ENCODE measurements at regions not wholly inside any gene's neighbourhood (a gene's known extent, or its start where the extent isn't known, plus 50 kb on each side); places are given as distances from the start of the nearest gene placed in this dataset.

DNA sequence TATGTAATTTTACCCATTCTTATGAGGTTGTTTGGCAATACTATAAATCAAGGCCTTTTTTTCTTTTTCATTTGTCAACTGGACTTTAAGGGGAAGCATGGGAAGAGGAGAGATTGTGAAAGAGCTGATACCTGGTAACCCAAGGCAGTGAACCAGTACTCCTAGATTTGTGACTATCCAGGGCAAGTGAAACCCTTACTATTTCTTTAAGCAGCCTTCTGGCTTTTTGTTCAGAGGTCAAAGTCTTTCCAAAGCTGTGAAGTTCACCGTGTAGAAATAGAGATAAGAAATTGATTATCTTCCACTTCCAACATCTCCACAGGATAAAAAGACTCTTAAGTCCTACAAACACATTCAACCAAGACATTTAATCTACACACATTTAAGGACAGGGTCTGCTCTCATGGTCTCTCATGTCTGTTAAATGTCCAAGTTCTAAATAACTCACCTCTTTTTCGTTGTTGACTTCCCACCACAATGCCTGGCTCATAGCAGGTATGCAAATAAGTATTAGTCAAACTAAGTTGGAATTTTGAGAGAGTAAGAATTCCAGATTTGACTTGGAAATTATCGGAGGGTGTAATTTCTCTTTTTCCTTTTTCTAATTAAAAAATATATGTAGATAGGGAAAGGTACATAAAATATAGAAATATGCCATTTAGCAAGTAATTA is 485.8 kb downstream of the STK39 start:
- no peaks in the 10 kb centered on the region for H3K36me3 ChIP-seq
- no peak overlapping the region for H3K4me3 ChIP-seq
- H3K27ac ChIP-seq (replicated peaks), result no peak overlapping the region
- no peaks in the 10 kb centered on the region for H3K27me3 ChIP-seq (ENCODE audit: low read depth)
- peaks cover 8% of the 10 kb centered on the region for H3K9me3 ChIP-seq (replicated peaks)
- H3K4me1 ChIP-seq, result no peaks in the 10 kb centered on the region
- intact Hi-C loops (cut with micrococcal nuclease), result no loop called here
- TF ChIP-seq, protein P1, sequence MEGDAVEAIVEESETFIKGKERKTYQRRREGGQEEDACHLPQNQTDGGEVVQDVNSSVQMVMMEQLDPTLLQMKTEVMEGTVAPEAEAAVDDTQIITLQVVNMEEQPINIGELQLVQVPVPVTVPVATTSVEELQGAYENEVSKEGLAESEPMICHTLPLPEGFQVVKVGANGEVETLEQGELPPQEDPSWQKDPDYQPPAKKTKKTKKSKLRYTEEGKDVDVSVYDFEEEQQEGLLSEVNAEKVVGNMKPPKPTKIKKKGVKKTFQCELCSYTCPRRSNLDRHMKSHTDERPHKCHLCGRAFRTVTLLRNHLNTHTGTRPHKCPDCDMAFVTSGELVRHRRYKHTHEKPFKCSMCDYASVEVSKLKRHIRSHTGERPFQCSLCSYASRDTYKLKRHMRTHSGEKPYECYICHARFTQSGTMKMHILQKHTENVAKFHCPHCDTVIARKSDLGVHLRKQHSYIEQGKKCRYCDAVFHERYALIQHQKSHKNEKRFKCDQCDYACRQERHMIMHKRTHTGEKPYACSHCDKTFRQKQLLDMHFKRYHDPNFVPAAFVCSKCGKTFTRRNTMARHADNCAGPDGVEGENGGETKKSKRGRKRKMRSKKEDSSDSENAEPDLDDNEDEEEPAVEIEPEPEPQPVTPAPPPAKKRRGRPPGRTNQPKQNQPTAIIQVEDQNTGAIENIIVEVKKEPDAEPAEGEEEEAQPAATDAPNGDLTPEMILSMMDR (IDR thresholded peaks at IDR 0.05; ENCODE audit: borderline replicate concordance), result no peak
- no peak for DNase-seq

DNA sequence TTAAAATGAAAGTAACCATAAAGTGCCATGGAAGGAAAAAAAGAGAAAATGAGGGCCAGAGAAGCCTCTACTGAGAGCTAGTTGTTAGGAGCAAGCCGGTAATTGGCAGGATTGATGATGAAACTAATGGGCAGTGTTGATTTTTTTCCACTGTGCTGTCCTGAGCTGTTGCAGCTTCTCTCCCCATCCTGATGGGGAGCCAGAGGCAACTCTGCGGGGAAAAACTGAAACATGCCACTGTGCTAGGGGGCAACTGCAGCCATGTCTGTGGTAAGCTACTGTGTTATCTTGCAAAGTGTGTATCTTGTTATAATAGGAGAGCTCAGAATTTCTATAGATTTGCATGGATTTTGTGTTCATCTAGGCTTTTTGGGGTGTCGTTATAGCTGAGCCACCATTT is 487.9 kb downstream of the STK39 start:
- no peaks in the 10 kb centered on the region for H3K36me3 ChIP-seq
- TF ChIP-seq, protein P1 (IDR thresholded peaks at IDR 0.05; ENCODE audit: borderline replicate concordance), result no peak
- H3K27me3 ChIP-seq (ENCODE audit: low read depth), result peaks cover 5% of the 10 kb centered on the region
- DNase-seq, result no peak
- no peak overlapping the region for H3K4me3 ChIP-seq
- H3K9me3 ChIP-seq (replicated peaks), result no peaks in the 10 kb centered on the region
- H3K4me1 ChIP-seq, result no peaks in the 10 kb centered on the region
- no peak overlapping the region for H3K27ac ChIP-seq (replicated peaks)
- intact Hi-C loops (cut with micrococcal nuclease), result no loop called here

DNA sequence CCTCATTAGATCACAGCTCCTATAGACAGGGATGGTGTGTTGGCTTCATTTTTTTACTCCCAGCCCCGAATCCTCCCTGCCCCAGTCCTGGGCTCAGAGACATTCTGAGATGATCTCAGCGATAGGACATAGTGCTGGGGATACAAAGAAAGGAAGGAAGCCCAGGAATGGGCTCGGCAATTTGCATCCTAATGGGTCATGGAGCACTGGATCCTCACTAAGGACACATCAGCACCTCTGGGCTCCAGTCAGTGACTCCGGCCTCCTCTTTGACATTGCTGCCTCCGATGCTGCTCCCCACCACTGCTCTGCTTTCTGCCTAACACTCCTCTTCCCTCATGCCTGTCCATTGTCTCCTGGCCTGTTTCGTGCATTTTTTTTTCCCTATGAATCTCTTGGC is 489.1 kb downstream of the STK39 start:
- TF ChIP-seq, protein P1 (IDR thresholded peaks at IDR 0.05; ENCODE audit: borderline replicate concordance), result no peak

DNA sequence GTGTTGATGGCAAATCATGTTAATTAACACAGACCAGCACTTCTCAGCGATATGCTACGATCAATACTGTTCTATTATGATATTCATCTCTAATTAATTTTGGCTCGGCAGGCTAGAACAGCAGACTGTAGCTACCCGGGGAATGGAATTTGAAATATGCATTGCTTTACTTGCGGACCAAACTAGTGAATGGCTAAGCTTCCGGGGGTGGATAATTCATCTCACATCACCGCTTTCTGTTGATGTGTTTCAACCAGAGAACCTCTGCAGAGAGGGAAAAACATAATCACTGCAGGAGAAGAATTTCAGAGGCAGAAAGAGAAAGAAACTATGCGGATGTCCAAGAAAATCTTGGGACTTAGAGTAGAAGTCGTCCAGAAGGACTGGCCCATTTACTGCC is 490.9 kb downstream of the STK39 start:
- Histone ChIP-seq H3K9me3 (replicated peaks) (no peaks in the 10 kb centered on the region), H3K4me1 (no peaks in the 10 kb centered on the region), H3K36me3 (no peaks in the 10 kb centered on the region), H3K27me3 (ENCODE audit: low read depth) (peaks cover 13% of the 10 kb centered on the region), H3K27ac (replicated peaks) (no peak overlapping the region), H3K4me3 (no peak overlapping the region)
- TF ChIP-seq, protein P1 (IDR thresholded peaks at IDR 0.05; ENCODE audit: borderline replicate concordance), result no peak
- intact Hi-C loops (cut with micrococcal nuclease), result no loop called here
- DNase-seq, result no peak

More for the DNA sequence above, 489.1 kb downstream of the STK39 start:
- Histone ChIP-seq H3K27me3 (ENCODE audit: low read depth) (peaks cover 10% of the 10 kb centered on the region), H3K4me3 (no peak overlapping the region), H3K36me3 (no peaks in the 10 kb centered on the region), H3K4me1 (no peaks in the 10 kb centered on the region), H3K27ac (replicated peaks) (no peak overlapping the region), H3K9me3 (replicated peaks) (no peaks in the 10 kb centered on the region)
- intact Hi-C loops (cut with micrococcal nuclease), result no loop called here
- DNase-seq, result no peak

DNA sequence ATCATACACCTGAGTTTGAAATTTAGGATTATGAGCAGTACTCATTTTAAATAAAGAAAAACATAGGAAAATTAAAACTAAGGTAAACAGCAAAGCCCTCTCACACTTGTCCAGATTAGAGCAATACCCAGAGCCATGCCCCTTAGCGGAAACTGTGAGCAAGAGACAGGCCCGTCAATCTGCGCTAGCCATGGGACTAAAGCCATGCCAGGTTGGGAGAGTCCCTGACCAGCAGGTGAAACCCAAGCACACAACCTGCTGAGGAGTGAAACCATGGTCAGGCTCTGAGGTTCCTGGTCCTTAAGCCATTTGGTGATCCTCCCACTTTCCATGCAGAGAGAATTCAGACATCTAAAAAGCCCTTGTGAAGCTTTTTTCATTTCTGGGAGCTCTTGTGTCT is 494.3 kb downstream of the STK39 start:
- no peak overlapping the region for H3K27ac ChIP-seq (replicated peaks)
- intact Hi-C loops (cut with micrococcal nuclease), result no loop called here
- no peaks in the 10 kb centered on the region for H3K36me3 ChIP-seq
- DNase-seq, result no peak
- TF ChIP-seq, protein P1 (IDR thresholded peaks at IDR 0.05; ENCODE audit: borderline replicate concordance), result no peak
- H3K4me1 ChIP-seq, result no peaks in the 10 kb centered on the region
- H3K27me3 ChIP-seq (ENCODE audit: low read depth), result peaks cover 18% of the 10 kb centered on the region
- no peak overlapping the region for H3K4me3 ChIP-seq
- no peaks in the 10 kb centered on the region for H3K9me3 ChIP-seq (replicated peaks)

All from left ventricle myocardium inferior (tissue), 1 donor.